Activated naive CD4-positive, alpha-beta T cell treated with anti-CD3 and anti-CD28 coated beads for 36 hours (primary cell): ENCODE measurements at regions not wholly inside any gene's neighbourhood (a gene's known extent, or its start where the extent isn't known, plus 50 kb on each side); places are given as distances from the start of the nearest gene placed in this dataset.
"Not testable (repeated sequence)": the region's sequence is repeated elsewhere in the genome, so short reads cannot be mapped to it uniquely, and the experiment has no call there.

Source experiments
- CTCF ChIA-PET: fragments of 350-600 bp; sonication (Branson Sonifier 250); formaldehyde crosslinking; loops from one replicate; lab custom pipeline; 2021; ENCODE audit warnings: antibody characterized with exemption; lab: Charles Lee
- DNase-seq: peaks from one replicate; pipeline ENCODE4 v3.0.0-alpha.2; 2020
- H3K27ac Mint-ChIP-seq: one replicate; pipeline ENCODE4 v1.8.0; 2021; ENCODE audit warnings: mild to moderate bottlenecking, mixed read lengths
- H3K27me3 Mint-ChIP-seq: one replicate; pipeline ENCODE4 v1.8.0; 2021; ENCODE audit warnings: low read depth, mixed read lengths
- H3K36me3 Mint-ChIP-seq: one replicate; pipeline ENCODE4 v1.8.0; 2021; ENCODE audit warnings: low read depth, mixed read lengths
- H3K4me1 Mint-ChIP-seq: one replicate; pipeline ENCODE4 v1.8.0; 2021; ENCODE audit warnings: low read depth, mixed read lengths
- H3K4me3 Mint-ChIP-seq: one replicate; pipeline ENCODE4 v1.8.0; 2021; ENCODE audit warnings: mild to moderate bottlenecking, moderate library complexity, mixed read lengths
- H3K9me3 Mint-ChIP-seq: one replicate; pipeline ENCODE4 v1.8.0; 2021; ENCODE audit warnings: mixed read lengths
- intact Hi-C: fragments of 100-400 bp; cut with micrococcal nuclease; formaldehyde crosslinking; loops from one replicate; pipeline ENCODE4 v1.15.1; 2023

GRCh38 chr10:3258394-3258793 lies 85.8 kb upstream of the PITRM1 start:
- CTCF ChIA-PET, result no interaction called here
- DNase-seq, result no peak
- no peaks in the 10 kb centered on the region for H3K9me3 Mint-ChIP-seq
- intact Hi-C loops, result no loop called here
- H3K4me3 Mint-ChIP-seq, result no peak overlapping the region
- no peak overlapping the region for H3K27ac Mint-ChIP-seq
- H3K27me3 Mint-ChIP-seq, result peaks cover 8% of the 10 kb centered on the region
- H3K4me1 Mint-ChIP-seq, result no peaks in the 10 kb centered on the region
- H3K36me3 Mint-ChIP-seq, result no peaks in the 10 kb centered on the region

- CTCF ChIA-PET, result no interaction called here
- no peak for DNase-seq
- Mint-ChIP-seq H3K4me3 (no peak overlapping the region), H3K27me3 (peaks cover 20% of the 10 kb centered on the region), H3K36me3 (no peaks in the 10 kb centered on the region), H3K4me1 (no peaks in the 10 kb centered on the region), H3K27ac (no peak overlapping the region), H3K9me3 (no peaks in the 10 kb centered on the region)
- intact Hi-C loops, result no loop called here
These were observed 83.0 kb upstream of the PITRM1 start for GRCh38 chr10:3255616-3256015.

- Mint-ChIP-seq H3K4me3 (no peak overlapping the region), H3K4me1 (no peaks in the 10 kb centered on the region), H3K27me3 (peaks cover 20% of the 10 kb centered on the region), H3K9me3 (no peaks in the 10 kb centered on the region), H3K36me3 (no peaks in the 10 kb centered on the region), H3K27ac (no peak overlapping the region)
- intact Hi-C loops, result no loop called here
- CTCF ChIA-PET, result interaction anchor here (0.6 kb wide), 1 partner anchor 943 kb away, joined by 5 read pairs; no protein-coding TSS in a partner anchor
- no peak for DNase-seq
These were observed 82.5 kb upstream of the PITRM1 start for GRCh38 chr10:3255075-3255474.

- DNase-seq, intact Hi-C loops, H3K27ac Mint-ChIP-seq, H3K36me3 Mint-ChIP-seq, H3K4me1 Mint-ChIP-seq, CTCF ChIA-PET, H3K4me3 Mint-ChIP-seq, H3K9me3 Mint-ChIP-seq: not testable (repeated sequence)
- peaks cover 26% of the 10 kb centered on the region for H3K27me3 Mint-ChIP-seq
These were observed 81.4 kb upstream of the PITRM1 start for GRCh38 chr10:3253974-3254373.

- Mint-ChIP-seq H3K4me3 (no peak overlapping the region), H3K36me3 (no peaks in the 10 kb centered on the region), H3K9me3 (no peaks in the 10 kb centered on the region), H3K4me1 (peaks cover 2% of the 10 kb centered on the region), H3K27ac (no peak overlapping the region), H3K27me3 (peaks cover 28% of the 10 kb centered on the region)
- intact Hi-C loops, result no loop called here
- DNase-seq, result no peak
- CTCF ChIA-PET, result no interaction called here
These were observed 78.6 kb upstream of the PITRM1 start for GRCh38 chr10:3251172-3251571.

GRCh38 chr10:3249307-3249889 lies 76.8 kb upstream of the PITRM1 start:
- no peaks in the 10 kb centered on the region for H3K36me3 Mint-ChIP-seq
- CTCF ChIA-PET, result no interaction called here

GRCh38 chr10:3248526-3249306 lies 76.1 kb upstream of the PITRM1 start:
- Mint-ChIP-seq H3K9me3 (no peaks in the 10 kb centered on the region), H3K36me3 (no peaks in the 10 kb centered on the region), H3K4me1 (peaks cover 2% of the 10 kb centered on the region), H3K27me3 (peaks cover 28% of the 10 kb centered on the region), H3K27ac (no peak overlapping the region), H3K4me3 (no peak overlapping the region)
- intact Hi-C loops, result no loop called here
- CTCF ChIA-PET, result interaction anchor here (0.6 kb wide), 1 partner anchor 542 kb away, joined by 3 read pairs; no protein-coding TSS in a partner anchor
- no peak for DNase-seq

More at GRCh38 chr10:3249307-3249889, 76.8 kb upstream of the PITRM1 start:
- no peak for DNase-seq
- peaks cover 2% of the 10 kb centered on the region for H3K4me1 Mint-ChIP-seq
- H3K27ac Mint-ChIP-seq, result no peak overlapping the region
- no peak overlapping the region for H3K4me3 Mint-ChIP-seq
- peaks cover 28% of the 10 kb centered on the region for H3K27me3 Mint-ChIP-seq
- no peaks in the 10 kb centered on the region for H3K9me3 Mint-ChIP-seq
- intact Hi-C loops, result no loop called here

- no peak overlapping the region for H3K4me3 Mint-ChIP-seq
- DNase-seq, result no peak
- intact Hi-C loops, result no loop called here
- peaks cover 17% of the 10 kb centered on the region for H3K27me3 Mint-ChIP-seq
- CTCF ChIA-PET, result no interaction called here
- H3K36me3 Mint-ChIP-seq, result no peaks in the 10 kb centered on the region
- H3K27ac Mint-ChIP-seq, result no peak overlapping the region
- H3K9me3 Mint-ChIP-seq, result no peaks in the 10 kb centered on the region
- peaks cover 2% of the 10 kb centered on the region for H3K4me1 Mint-ChIP-seq
These were observed 72.8 kb upstream of the PITRM1 start for GRCh38 chr10:3245395-3245794.

- peaks cover 26% of the 10 kb centered on the region for H3K27me3 Mint-ChIP-seq
- no peak overlapping the region for H3K4me3 Mint-ChIP-seq
- intact Hi-C loops, result no loop called here
- no peaks in the 10 kb centered on the region for H3K9me3 Mint-ChIP-seq
- DNase-seq, result no peak
- H3K4me1 Mint-ChIP-seq, result peaks cover 3% of the 10 kb centered on the region
- H3K27ac Mint-ChIP-seq, result no peak overlapping the region
- H3K36me3 Mint-ChIP-seq, result no peaks in the 10 kb centered on the region
- CTCF ChIA-PET, result no interaction called here
These were observed 69.5 kb upstream of the PITRM1 start for GRCh38 chr10:3241967-3242650.

GRCh38 chr10:3241274-3241921 lies 68.8 kb upstream of the PITRM1 start:
- no peaks in the 10 kb centered on the region for H3K9me3 Mint-ChIP-seq
- peaks cover 26% of the 10 kb centered on the region for H3K27me3 Mint-ChIP-seq
- intact Hi-C loops, result no loop called here
- H3K4me1 Mint-ChIP-seq, result peaks cover 3% of the 10 kb centered on the region
- CTCF ChIA-PET, result interaction anchor here (0.8 to 1.2 kb wide), 2 partner anchors 398 to 1525 kb away, joined by 3 read pairs; no protein-coding TSS in a partner anchor
- no peak overlapping the region for H3K4me3 Mint-ChIP-seq
- no peak overlapping the region for H3K27ac Mint-ChIP-seq
- no peak for DNase-seq
- H3K36me3 Mint-ChIP-seq, result no peaks in the 10 kb centered on the region

GRCh38 chr10:3239920-3240894 lies 67.6 kb upstream of the PITRM1 start:
- H3K27ac Mint-ChIP-seq, result no peak overlapping the region
- peaks cover 28% of the 10 kb centered on the region for H3K27me3 Mint-ChIP-seq
- no peak for DNase-seq
- intact Hi-C loops, result loop anchor here (1.0 kb wide), 2 partner anchors 1416 to 1527 kb away; no protein-coding TSS in a partner anchor
- H3K9me3 Mint-ChIP-seq, result no peaks in the 10 kb centered on the region
- H3K4me1 Mint-ChIP-seq, result peaks cover 3% of the 10 kb centered on the region
- H3K4me3 Mint-ChIP-seq, result no peak overlapping the region
- H3K36me3 Mint-ChIP-seq, result no peaks in the 10 kb centered on the region
- CTCF ChIA-PET, result interaction anchor here (0.6 to 1.5 kb wide), 5 partner anchors 12 to 1526 kb away, joined by 3 to 5 read pairs (median 3); no protein-coding TSS in a partner anchor
